ENCODE measurements at regions not wholly inside any gene's neighbourhood (a gene's known extent, or its start where the extent isn't known, plus 50 kb on each side); places are given as distances from the start of the nearest gene placed in this dataset.
"Not testable (repeated sequence)": the region's sequence is repeated elsewhere in the genome, so short reads cannot be mapped to it uniquely, and the experiment has no call there.

DNA sequence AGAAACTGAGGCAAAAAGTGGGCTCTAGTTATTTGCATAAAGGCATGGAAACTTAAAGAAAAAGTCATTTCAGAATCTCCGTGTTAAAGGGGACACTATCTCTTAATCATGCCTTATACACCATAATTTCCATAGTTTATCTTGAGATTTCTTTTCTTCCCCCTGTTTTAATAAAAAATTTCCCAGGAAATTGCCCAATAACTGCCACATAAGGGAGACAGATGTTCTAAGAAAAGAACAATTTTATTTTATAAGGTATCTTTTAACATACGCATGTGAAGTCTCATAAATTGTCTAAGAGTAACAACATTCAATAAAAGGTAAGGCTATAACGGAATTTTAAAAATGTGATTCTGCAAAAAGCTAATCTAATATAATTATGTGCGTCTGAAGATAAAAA is 371.3 kb downstream of the IRS2 start:
- DNase-seq (ENCODE audit: low read depth, low spot score): no peak

DNA sequence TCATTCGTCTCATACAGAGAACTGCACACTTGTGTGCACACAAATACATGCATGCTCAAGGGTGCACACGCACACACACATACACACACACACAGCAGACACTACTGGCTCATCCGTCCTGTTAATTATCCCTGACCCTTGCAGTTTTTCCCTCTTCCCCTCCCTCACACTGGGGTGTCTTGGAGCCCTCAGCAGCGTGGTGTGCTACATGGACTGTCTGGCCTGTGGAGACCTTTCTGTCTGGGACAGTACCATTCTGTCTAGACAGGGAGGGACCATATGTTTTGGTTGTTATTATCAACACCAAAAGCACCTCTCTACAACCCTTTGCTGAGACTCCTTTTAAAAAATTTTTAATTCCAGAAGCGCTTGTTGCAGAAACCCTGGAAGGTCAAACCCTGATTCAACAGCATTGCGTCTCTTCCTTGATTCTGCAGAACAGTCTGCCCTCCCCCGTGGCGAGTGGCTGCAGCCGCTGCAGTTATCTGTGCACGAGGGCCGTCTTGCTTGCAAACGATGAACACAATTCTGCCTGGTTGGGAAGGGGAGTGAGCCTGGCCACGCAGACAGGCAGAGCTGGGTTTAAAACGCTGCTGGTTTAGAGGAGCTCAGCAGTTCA is 374.0 kb downstream of the IRS2 start:
- no peak for DNase-seq (ENCODE audit: low read depth, low spot score)

More for the DNA sequence above, 371.3 kb downstream of the IRS2 start:
- no peak overlapping the region for H3K27ac ChIP-seq

DNA sequence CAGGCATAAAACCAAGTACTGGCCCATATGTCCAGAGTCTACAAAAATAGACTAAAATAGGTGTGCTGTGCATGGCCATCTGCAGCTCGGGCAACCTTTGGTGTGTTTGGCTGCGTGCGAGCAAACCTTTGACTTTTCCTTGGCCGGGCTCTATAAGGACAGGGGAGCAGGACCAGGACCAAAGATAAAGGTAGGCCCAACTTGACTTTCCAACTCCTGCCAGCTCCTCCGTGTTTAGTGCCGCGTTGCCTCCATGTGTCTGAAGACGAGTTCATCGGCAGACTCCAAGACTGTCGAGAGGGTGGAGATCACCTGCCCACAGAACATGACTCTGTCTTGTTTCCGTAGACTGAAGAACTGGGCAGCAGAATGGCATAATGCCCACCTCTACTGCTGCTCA is 375.5 kb downstream of the IRS2 start:
- DNase-seq (ENCODE audit: low read depth, low spot score): no peak
- H3K27ac ChIP-seq: no peak overlapping the region

More for the DNA sequence above, 374.0 kb downstream of the IRS2 start:
- H3K27ac ChIP-seq: no peak overlapping the region

DNA sequence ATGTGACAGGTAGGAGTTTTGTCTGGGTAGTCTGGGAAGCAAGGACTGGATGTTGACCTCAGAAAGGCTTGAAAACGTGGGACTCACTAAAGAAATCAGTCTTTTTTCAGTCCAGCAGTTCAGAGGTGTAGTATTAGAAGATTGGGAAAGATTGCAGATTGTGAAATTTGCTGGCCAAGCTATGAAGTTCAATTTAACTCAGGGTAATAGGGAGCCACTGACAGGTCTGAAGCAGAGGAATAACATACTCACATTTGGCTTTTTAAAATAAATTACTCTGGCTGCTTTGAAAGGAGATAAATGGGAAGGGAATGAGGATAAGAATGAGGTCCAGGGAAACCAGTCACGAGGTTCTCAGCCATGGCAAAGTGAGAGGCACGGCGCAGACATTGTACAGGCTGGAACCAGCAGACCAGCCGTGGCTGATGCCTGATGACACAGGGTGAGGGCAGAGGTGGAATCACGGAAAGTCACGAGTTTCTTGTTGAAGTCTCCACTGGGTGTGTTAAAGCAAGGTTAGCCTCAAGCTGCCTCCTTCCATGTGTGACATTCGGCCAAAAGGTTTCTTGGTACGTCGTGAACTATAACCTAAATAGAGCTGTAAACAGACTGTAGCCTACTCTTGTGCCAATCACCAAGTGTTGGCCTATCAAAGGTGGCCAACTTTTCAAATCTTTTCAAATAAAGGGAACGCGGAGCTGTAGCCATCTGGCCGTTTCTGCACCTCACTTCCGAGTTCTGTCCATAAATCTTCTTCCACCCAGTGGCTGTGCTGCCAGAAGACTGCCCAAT is 377.6 kb downstream of the IRS2 start:
- no peak overlapping the region for H3K27ac ChIP-seq
- no peak for DNase-seq (ENCODE audit: low read depth, low spot score)

DNA sequence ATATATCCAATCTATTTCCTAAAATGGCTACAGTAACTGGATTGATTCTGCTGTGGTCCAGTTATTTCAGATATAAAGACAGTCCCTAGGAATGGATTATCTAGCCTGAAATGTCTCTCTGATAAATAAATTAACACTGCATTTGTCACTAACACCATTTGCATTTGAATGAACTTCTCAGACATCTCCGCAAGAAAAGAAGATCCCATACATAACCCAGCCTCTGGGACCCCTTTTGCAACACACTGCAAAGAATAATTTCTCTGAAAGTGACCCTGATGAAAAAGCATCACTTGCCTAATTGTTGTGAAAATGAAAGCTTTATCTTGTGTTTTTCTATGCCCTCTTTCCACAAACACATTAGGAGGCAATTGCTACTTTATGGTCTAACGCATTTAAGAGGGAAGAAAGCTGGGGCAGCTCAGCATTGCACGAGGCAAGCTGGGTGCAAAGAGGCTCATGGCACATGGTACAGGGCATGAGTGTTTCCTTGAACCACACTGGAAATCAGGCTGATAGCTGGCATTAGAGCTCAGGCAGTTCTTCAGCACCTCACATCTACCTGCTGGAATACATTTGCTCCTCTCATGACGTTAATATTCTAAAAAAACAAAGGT is 379.9 kb downstream of the IRS2 start:
- DNase-seq (ENCODE audit: low read depth, low spot score): no peak
- no peak overlapping the region for H3K27ac ChIP-seq

DNA sequence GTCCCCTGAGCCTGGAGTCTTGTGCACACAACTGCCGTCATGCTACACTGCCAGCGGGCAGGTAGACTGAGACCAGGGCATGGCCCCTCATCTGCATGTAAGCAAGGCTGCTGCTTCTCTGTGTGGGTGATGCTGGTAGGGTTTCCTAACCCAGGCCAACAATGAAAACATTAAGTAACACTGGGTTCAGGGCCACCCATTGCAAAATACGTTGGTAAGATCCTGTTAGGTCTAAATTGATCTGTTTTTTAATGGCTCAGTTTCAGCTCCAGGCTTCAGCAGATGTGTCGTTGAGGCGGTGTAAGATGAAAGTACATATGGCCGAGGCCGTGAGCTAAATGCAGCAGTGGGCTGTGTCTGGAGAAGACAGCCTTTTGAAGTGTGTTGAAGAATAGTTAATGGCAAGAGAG is 383.4 kb downstream of the IRS2 start:
- DNase-seq (ENCODE audit: low read depth, low spot score): no peak
- H3K27ac ChIP-seq: no peak overlapping the region

DNA sequence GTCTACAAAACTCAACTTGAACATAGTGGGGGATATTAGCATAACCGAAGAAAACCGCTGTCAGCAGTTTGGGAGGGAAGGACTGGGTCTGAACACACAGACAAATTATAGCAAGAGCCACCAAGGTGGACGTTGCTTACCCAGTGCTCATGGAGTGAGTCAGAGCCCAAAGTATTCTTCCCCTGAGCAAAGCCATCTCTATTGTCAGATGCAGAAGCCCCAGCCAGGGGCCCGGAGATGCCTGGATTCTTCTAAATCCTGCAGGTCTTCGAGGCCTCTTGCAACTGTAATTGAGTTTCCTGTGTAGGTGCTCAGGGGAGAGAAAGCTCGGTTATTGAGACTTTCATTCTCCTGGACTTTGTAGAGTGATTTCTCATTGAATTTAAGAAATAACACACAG is 384.5 kb downstream of the IRS2 start:
- H3K27ac ChIP-seq: no peak overlapping the region
- DNase-seq (ENCODE audit: low read depth, low spot score): no peak

DNA sequence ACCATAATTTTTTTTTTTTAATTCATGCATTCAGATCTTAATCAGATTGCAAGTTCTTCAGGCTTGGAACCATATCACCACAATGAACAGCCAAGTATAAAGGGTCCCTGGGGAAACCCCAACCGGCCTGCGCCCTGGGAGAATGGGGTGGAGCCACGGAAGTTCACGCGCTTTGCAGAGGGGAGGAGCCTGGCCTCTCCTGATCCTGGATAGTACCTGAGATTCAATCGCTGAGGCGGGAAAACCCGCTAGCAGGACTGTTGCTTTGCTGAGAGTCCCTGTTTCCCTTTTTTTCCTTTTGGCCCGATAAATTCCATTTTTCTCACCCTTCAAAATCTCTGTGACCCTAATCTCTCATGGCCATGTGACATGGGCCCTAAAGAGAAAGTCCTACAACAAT is 385.1 kb downstream of the IRS2 start:
- no peak for DNase-seq (ENCODE audit: low read depth, low spot score)
- no peak overlapping the region for H3K27ac ChIP-seq

DNA sequence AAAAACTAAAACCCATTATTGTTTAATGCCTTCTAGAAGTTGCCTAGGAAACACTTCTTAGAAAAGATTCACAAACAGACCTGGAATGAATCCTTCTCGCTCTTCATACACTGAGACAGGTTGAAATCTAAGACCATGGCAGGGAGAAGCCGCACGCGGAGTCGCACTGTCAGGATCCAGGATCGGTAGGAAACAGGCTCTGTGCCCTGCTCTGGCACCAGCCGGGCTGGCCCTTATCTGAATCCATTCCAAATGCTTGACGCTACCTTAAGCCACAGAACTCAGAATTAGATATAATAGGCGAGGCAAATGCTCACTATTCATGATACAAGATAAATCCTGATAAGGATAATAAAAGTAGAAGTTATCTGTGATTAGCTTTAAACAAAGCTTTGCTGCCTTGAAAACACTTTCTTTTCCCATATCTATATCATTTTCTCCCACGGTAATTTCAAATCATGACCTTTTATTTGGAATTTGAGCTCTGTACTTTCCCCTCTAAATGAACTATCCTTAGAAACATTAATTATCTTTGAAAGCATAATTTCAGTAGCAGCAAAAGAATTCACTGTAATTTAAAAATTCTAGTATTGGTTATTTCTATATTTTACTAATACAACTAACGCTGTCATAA is 385.6 kb downstream of the IRS2 start:
- H3K27ac ChIP-seq: no peak overlapping the region
- no peak for DNase-seq (ENCODE audit: low read depth, low spot score)

DNA sequence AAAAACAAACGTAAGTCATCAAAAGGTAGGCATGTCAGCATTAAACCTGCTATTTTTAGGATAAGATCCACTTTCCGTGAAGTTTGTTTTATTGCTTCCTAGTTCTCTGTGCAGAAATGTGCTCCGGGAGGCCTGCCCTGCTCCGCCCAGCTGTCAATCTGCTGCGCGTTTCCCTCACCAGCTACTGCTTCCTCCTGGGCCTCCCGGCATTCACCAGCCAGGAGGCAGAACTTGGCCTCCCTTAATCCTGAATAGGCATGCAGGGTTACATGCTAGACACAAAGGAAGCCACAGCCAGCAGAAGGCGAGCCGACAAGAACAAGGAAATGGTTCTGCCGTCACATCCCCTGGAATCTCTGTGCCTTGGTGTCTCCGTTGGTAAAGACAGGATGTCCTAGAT is 386.2 kb downstream of the IRS2 start:
- no peak for DNase-seq (ENCODE audit: low read depth, low spot score)
- H3K27ac ChIP-seq: no peak overlapping the region

DNA sequence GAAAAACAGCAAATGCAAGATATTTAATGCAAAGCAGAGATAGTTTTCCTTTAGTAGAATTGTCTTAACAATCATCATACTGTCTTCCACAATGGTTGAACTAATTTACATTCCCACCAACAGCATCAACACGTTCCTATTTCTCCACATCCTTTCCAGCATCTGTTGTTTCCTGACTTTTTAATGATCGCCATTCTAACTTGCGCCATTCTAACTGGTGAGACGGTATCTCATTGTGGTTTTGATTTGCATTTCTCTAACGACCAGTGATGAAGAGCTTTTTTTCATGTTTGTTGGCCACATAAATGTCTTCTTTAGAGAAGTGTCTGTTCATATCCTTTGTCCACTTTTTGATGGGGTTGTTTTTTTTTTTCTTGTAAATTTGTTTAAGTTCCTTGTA is 388.3 kb downstream of the IRS2 start:
- not testable (repeated sequence) for DNase-seq (ENCODE audit: low read depth, low spot score); H3K27ac ChIP-seq

DNA sequence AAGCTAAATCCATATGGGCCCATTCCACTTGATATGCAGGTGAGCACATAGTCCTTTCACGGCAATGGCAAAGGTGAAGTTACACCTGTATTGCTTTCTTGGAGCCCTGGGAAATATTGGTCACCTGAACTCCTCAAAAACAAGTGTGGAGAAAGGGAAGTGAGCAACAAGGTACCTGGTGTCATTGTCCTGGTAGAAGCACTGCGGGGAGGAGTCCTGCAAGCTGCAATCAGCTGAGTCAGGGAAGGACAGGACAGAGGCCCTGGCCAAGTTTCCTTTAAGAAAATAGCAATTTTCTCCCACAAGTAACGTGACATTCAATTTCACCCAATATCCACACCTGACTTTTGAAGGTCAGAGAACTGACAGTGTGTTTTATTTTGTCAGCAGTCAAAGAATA is 389.1 kb downstream of the IRS2 start:
- no peak for DNase-seq (ENCODE audit: low read depth, low spot score)
- H3K27ac ChIP-seq: no peak overlapping the region

DNA sequence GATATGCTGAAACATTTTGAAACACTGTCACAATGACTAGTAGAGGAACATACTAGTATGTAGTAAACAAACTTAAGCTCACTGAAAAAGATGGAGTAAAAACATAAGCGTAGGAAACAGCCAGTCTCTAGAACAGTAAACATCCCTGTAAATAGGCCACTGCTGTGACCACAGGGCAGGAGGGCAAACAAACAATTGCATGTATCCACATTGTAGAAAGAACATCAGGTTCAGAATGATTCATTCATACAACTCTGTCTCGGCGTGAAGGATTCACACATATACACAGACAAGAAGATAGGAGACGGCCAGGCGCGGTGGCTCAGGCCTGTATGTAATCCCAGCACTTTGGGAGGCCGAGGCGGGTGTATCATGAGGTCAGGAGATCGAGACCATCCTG is 390.1 kb downstream of the IRS2 start:
- no peak overlapping the region for H3K27ac ChIP-seq

DNA sequence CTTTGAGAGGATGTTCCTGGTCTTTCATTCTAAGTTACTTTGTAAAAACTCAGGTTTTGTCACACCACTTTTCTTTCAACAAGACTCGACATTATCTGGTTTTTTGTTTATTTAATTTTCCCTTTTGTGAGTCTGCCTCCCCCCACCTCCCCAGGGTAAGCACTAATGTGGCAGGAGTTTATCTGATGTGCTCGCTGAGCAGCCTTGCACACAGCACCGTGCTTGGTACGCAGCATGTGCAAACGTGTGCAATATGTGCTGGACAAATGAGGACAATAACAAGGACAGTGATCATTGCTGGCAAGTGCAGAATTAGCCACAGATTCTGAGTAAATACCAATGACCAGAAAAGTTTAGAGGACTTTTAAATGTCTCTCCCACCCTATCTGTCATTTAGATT is 391.4 kb downstream of the IRS2 start:
- no peak for DNase-seq (ENCODE audit: low read depth, low spot score)
- no peak overlapping the region for H3K27ac ChIP-seq

More for the DNA sequence above, 390.1 kb downstream of the IRS2 start:
- DNase-seq (ENCODE audit: low read depth, low spot score): no peak

DNA sequence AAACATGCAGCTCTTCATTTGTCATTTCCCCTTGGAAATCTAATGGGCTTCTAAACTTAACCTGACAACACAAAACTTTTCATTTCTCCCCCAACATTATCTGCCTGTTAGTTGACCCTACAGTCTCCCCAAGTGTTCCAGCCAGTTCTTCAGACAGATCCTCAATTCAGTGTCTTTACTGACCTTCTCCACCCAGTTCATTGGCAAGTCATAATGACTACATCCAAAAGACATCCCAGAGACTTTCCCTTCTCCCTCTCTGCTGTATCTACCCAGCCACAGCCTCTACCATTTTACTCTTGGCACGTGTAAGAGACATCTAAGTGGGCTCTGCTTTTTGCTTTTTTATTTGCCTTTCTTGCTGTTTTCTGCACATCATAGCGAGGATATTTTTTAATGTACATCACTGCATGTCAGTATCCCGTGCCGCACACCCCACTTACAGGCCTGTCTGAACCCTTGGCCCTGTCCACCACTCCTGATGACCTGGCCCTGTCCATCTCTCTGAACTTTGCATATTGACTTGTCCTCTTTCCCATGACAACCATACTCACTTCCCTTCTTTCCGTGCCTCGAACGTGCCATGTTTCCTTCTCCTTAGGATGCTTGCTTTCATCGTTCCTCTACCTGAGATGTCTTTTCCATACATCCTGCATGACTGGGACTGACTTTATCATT is 391.9 kb downstream of the IRS2 start:
- no peak for DNase-seq (ENCODE audit: low read depth, low spot score)
- no peak overlapping the region for H3K27ac ChIP-seq

DNA sequence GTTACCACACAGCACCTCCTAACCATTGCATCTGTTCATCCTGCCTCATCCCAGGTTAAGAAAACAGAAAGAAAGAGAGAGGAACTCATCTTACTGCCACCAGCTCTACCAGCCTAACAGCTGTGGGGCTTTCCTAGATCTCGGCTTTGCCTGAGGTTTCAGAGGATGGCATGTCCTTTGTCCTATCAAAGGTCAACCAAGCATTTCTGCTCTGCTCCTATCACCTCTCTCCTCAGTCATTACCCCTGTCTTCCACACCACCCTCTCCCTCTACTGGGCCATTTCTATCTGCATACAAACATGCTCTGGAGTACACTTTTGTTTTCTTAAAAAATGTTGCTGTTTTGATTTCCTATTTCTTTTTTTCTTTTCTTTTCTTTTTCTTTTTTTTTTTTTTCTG is 393.3 kb downstream of the IRS2 start:
- no peak for DNase-seq (ENCODE audit: low read depth, low spot score)
- no peak overlapping the region for H3K27ac ChIP-seq

DNA sequence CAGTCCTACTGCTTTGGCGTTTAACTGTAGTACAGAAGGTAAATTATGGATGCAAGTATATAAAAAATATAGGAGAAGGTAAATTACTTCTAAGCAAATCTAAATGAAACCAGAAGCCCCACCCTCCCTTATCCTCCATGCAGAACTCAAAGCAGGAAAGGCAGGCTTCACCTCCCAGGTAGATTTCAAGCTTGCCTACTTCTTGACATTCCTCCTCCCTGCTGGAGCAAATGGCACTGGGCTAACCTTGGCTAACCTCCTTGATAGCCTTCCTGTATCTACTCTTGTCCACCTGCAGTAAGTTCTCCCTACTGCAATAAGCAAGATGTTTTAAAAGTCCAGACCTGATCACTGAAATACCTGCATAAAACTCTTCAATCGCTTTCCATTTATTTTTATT is 396.0 kb downstream of the IRS2 start:
- DNase-seq (ENCODE audit: low read depth, low spot score): no peak
- H3K27ac ChIP-seq: no peak overlapping the region

DNA sequence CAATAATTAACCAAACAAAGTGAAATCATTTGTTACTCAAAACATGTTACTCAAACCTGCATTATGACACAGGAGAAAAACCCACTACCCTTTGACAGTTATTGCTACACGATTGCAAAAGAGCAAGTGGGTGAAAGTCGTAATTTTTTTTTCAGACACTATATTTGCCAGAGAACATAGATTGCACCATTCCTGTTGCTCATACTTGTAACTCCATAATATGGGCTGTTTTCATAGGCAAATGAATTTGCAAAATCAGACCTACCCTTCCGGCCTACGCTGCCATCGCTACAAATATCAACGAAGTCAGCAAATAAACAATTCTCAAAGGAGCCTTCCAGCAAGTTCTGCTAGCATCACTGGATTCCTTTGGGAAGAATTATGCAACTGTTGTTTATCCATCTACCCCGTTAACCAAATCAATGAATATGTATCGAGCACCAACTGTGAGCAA is 396.5 kb downstream of the IRS2 start:
- DNase-seq (ENCODE audit: low read depth, low spot score): no peak
- H3K27ac ChIP-seq: no peak overlapping the region

DNA sequence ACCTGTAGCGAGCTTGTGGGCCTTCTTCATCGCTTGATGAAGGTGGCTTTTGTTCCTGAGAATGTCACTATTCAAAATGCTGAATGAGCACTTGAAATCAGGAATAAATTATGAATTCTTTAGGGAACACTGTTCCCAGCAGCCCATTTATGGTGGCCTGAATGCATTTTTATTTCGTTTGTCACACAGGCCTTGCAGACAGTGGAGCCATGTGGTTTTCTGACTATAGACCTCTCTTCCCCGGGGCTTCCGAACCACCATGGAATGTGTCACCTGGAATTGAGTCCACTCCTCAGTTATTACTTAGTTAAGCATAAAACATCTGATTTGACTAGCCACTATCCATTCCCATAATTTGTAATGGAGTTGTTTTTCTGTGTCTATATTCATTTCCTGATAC is 396.9 kb downstream of the IRS2 start:
- no peak overlapping the region for H3K27ac ChIP-seq
- DNase-seq (ENCODE audit: low read depth, low spot score): no peak

DNA sequence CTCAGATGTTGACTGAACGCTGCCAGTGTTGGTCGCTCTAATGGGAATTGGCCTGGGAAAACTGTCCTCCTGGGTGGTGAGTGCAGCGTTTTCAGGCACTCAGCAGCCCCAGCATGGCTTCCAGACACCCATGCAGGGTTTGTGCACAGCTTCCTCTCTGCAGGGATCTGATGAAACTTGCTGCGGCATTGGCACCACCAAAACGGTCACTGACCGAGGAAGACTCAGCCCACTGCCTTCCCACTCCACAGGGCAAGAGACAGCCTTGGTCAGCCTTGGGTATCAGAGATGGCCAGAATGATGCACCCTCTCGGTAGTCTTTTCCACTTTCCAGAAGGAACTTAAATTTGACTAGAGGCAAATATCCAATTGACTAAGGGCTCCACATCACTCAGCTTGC is 398.9 kb downstream of the IRS2 start:
- H3K27ac ChIP-seq: no peak overlapping the region

DNA sequence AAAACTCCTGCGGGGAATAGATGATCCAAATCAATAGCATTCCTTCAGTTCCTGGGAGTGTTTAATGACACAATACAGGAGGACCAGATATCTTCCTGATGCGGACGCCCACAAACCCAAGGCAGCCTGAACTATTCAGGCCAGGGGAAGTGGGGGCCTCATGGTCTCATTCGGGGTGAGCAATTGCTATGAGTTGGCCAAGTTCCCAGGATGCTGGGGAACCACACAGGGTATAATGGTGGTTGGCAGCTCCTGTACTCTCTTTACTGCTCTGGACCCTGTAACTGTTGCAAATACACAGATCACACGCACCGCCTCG is 401.2 kb downstream of the IRS2 start:
- no peak for DNase-seq (ENCODE audit: low read depth, low spot score)
- no peak overlapping the region for H3K27ac ChIP-seq

More for the DNA sequence above, 398.9 kb downstream of the IRS2 start:
- DNase-seq (ENCODE audit: low read depth, low spot score): no peak
